ENCODE measurements at regions not wholly inside any gene's neighbourhood (a gene's known extent, or its start where the extent isn't known, plus 50 kb on each side); places are given as distances from the start of the nearest gene placed in this dataset.
"Not testable (repeated sequence)": the region's sequence is repeated elsewhere in the genome, so short reads cannot be mapped to it uniquely, and the experiment has no call there.

GRCh38 chr5:102090770-102091169 lies 205.3 kb downstream of the SLCO4C1 start:
- H3K27me3 Mint-ChIP-seq, result no peaks in the 10 kb centered on the region
- H3K4me3 Mint-ChIP-seq, result no peak overlapping the region
- no peaks in the 10 kb centered on the region for H3K9me3 Mint-ChIP-seq
- H3K36me3 Mint-ChIP-seq, result no peaks in the 10 kb centered on the region
- no peaks in the 10 kb centered on the region for H3K4me1 Mint-ChIP-seq
- H3K27ac Mint-ChIP-seq, result no peak overlapping the region
- ATAC-seq, result no peak

DNA sequence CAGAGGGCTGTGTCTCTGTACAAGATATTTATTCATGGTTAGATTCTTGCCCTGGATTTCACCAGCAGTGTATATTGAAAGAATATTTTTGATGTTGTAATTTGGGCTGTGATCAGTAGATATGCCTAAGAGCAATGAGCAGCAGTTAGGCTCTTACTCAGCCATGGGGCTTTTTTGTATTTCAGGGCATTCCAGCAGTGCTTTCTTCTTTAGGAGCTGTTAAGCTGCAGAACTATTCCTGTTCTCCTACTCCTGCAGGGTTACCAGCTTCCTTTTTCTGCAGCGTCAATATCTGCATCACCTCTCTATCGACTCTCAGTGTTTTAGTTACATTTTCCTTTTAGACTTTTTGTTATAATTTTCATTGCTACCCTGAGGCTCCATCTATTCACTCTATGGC lies 206.2 kb downstream of the SLCO4C1 start:
- no peak for ATAC-seq
- Mint-ChIP-seq H3K9me3 (no peaks in the 10 kb centered on the region), H3K27me3 (no peaks in the 10 kb centered on the region), H3K4me3 (no peak overlapping the region), H3K36me3 (no peaks in the 10 kb centered on the region), H3K27ac (no peak overlapping the region), H3K4me1 (no peaks in the 10 kb centered on the region)

- H3K27ac Mint-ChIP-seq, result no peak overlapping the region
- no peak for ATAC-seq
- H3K36me3 Mint-ChIP-seq, result no peaks in the 10 kb centered on the region
- H3K4me1 Mint-ChIP-seq, result no peaks in the 10 kb centered on the region
- H3K27me3 Mint-ChIP-seq, result no peaks in the 10 kb centered on the region
- H3K9me3 Mint-ChIP-seq, result peaks cover 3% of the 10 kb centered on the region
- H3K4me3 Mint-ChIP-seq, result no peak overlapping the region
Measured at GRCh38 chr5:102087906-102088305, 208.2 kb downstream of the SLCO4C1 start.

- ATAC-seq, result no peak
Measured at GRCh38 chr5:102080288-102080687, 215.8 kb downstream of the SLCO4C1 start.

GRCh38 chr5:102077920-102078319 lies 218.2 kb downstream of the SLCO4C1 start:
- Mint-ChIP-seq H3K4me3 (no peak overlapping the region), H3K4me1 (no peaks in the 10 kb centered on the region), H3K9me3 (peaks cover 10% of the 10 kb centered on the region), H3K36me3 (no peaks in the 10 kb centered on the region), H3K27me3 (no peaks in the 10 kb centered on the region), H3K27ac (no peak overlapping the region)
- no peak for ATAC-seq

More at GRCh38 chr5:102080288-102080687, 215.8 kb downstream of the SLCO4C1 start:
- Mint-ChIP-seq H3K27ac (no peak overlapping the region), H3K36me3 (no peaks in the 10 kb centered on the region), H3K4me3 (no peak overlapping the region), H3K27me3 (no peaks in the 10 kb centered on the region), H3K9me3 (peaks cover 14% of the 10 kb centered on the region), H3K4me1 (no peaks in the 10 kb centered on the region)

DNA sequence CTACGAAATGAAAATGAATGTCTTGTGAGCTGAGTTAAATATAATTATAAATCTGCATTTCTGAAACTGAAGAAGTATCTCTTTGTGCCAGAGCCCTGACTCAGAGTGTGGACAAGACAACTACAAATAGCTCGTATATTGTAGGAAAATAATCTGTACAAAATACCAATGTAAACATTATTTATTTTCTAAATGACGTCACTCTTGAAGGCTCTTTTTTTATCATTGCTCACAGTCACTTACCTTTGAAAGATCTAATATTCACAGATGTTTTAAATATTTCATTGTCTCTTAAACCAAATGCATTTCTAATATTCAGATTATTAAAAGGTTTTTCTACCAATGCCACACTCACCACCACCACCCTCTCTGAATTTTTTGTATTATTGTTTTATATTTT lies 226.1 kb downstream of the SLCO4C1 start:
- H3K9me3 Mint-ChIP-seq, result no peaks in the 10 kb centered on the region
- no peak overlapping the region for H3K4me3 Mint-ChIP-seq
- no peaks in the 10 kb centered on the region for H3K4me1 Mint-ChIP-seq
- no peaks in the 10 kb centered on the region for H3K36me3 Mint-ChIP-seq
- ATAC-seq, result no peak
- H3K27me3 Mint-ChIP-seq, result no peaks in the 10 kb centered on the region
- H3K27ac Mint-ChIP-seq, result no peak overlapping the region

DNA sequence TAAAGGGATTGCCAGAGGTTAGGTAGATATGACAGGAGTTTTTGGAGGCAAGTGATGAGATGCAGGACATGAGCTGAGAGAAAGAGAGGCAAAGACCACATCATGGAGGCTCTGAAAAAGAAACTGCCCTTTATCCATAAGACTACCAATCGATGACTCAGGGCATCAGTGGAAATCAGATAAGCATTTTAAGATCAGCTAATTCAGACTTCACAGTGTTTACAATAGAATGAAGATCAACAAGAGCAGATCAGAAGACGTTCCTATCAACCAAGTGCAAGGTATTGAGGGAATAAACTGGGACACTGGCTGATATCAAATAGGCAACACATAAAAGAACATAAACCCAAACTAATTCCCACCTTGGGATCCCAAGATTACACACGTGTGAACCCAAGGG lies 227.2 kb downstream of the SLCO4C1 start:
- Mint-ChIP-seq H3K4me1 (no peaks in the 10 kb centered on the region), H3K36me3 (no peaks in the 10 kb centered on the region), H3K27ac (no peak overlapping the region), H3K9me3 (no peaks in the 10 kb centered on the region), H3K4me3 (no peak overlapping the region), H3K27me3 (no peaks in the 10 kb centered on the region)
- ATAC-seq, result no peak

GRCh38 chr5:102049517-102049916 lies 246.6 kb downstream of the SLCO4C1 start:
- Mint-ChIP-seq H3K4me3 (no peak overlapping the region), H3K27me3 (no peaks in the 10 kb centered on the region), H3K36me3 (no peaks in the 10 kb centered on the region), H3K4me1 (no peaks in the 10 kb centered on the region), H3K27ac (no peak overlapping the region), H3K9me3 (no peaks in the 10 kb centered on the region)
- ATAC-seq, result no peak

DNA sequence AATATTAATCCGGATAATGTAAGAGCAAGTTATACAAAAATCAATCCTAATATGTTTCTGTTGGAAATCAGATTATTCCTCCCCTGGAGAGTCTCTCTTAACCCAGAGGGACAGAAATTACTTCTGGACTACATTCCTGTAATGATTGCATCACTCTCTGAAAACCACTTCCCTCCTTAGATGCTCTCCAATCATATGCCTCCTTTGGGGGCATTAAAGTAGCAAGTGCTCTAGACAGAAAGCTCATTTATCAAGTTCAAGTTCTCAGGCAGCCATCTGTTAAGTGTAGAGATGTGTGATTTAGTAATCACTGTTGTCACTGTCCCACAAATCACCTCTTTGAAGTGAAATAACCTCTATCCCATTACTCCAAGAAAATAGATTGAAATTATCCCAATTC lies 247.1 kb downstream of the SLCO4C1 start:
- ATAC-seq, result no peak
- Mint-ChIP-seq H3K4me3 (no peak overlapping the region), H3K27ac (no peak overlapping the region), H3K4me1 (no peaks in the 10 kb centered on the region), H3K9me3 (no peaks in the 10 kb centered on the region), H3K36me3 (no peaks in the 10 kb centered on the region), H3K27me3 (no peaks in the 10 kb centered on the region)

GRCh38 chr5:102047073-102047472 lies 249.0 kb downstream of the SLCO4C1 start:
- not testable (repeated sequence) for H3K4me1 Mint-ChIP-seq, ATAC-seq, H3K9me3 Mint-ChIP-seq, H3K36me3 Mint-ChIP-seq, H3K27me3 Mint-ChIP-seq, H3K4me3 Mint-ChIP-seq, H3K27ac Mint-ChIP-seq

DNA sequence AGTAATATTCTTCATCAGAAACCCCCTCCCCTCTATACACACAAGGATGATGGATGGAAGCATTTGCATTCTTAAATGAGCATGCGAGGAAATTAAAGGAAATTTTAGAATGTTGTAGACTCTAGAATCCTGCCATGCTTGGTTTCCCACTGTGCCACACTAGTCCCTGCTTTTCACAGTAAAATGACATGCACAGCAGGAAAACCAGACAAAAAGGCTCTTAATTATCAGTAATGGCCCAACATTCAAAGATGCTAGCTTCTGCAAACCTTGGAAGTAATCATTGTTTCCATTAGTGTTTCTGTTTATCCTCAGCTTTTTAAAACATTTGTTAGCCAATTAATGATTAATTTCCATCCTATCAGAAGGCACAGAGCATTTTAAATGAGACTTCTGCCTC lies 255.8 kb downstream of the SLCO4C1 start:
- Mint-ChIP-seq H3K4me1 (no peaks in the 10 kb centered on the region), H3K27ac (no peak overlapping the region), H3K4me3 (no peak overlapping the region), H3K27me3 (no peaks in the 10 kb centered on the region), H3K36me3 (no peaks in the 10 kb centered on the region), H3K9me3 (no peaks in the 10 kb centered on the region)
- ATAC-seq, result no peak

- Mint-ChIP-seq H3K4me3 (no peak overlapping the region), H3K9me3 (no peaks in the 10 kb centered on the region), H3K4me1 (no peaks in the 10 kb centered on the region), H3K27ac (no peak overlapping the region), H3K36me3 (no peaks in the 10 kb centered on the region), H3K27me3 (no peaks in the 10 kb centered on the region)
- ATAC-seq, result no peak
Measured at GRCh38 chr5:102036927-102037326, 259.2 kb downstream of the SLCO4C1 start.

DNA sequence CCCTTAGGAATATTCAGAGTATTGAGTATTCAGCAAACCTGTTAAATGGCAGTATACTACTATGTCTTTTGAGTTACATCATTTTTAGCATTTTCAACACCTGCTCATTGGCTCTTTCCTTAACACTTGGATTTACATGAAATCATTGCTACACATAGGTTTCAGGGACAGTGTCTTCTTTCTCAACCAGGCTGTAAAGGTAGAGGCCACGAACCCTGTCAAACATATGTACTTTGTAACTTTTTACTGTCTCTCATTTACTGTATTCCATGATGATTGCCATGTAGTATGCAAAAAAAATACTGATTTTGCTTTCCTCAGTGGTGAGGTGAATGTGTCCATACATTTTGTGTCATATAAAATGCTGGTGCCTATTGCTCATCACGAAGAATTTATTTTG lies 264.4 kb downstream of the SLCO4C1 start:
- no peak overlapping the region for H3K27ac Mint-ChIP-seq
- no peaks in the 10 kb centered on the region for H3K27me3 Mint-ChIP-seq
- H3K4me3 Mint-ChIP-seq, result no peak overlapping the region
- no peaks in the 10 kb centered on the region for H3K9me3 Mint-ChIP-seq
- H3K36me3 Mint-ChIP-seq, result no peaks in the 10 kb centered on the region
- H3K4me1 Mint-ChIP-seq, result no peaks in the 10 kb centered on the region
- no peak for ATAC-seq

- no peaks in the 10 kb centered on the region for H3K36me3 Mint-ChIP-seq
- H3K27me3 Mint-ChIP-seq, result no peaks in the 10 kb centered on the region
- no peak overlapping the region for H3K4me3 Mint-ChIP-seq
- no peak overlapping the region for H3K27ac Mint-ChIP-seq
- no peaks in the 10 kb centered on the region for H3K9me3 Mint-ChIP-seq
- ATAC-seq, result no peak
- H3K4me1 Mint-ChIP-seq, result no peaks in the 10 kb centered on the region
Measured at GRCh38 chr5:102018690-102019089, 277.4 kb downstream of the SLCO4C1 start.

- no peaks in the 10 kb centered on the region for H3K9me3 Mint-ChIP-seq
- H3K36me3 Mint-ChIP-seq, result no peaks in the 10 kb centered on the region
- no peaks in the 10 kb centered on the region for H3K27me3 Mint-ChIP-seq
- no peaks in the 10 kb centered on the region for H3K4me1 Mint-ChIP-seq
- H3K4me3 Mint-ChIP-seq, result no peak overlapping the region
- no peak for ATAC-seq
- no peak overlapping the region for H3K27ac Mint-ChIP-seq
Measured at GRCh38 chr5:102018279-102018678, 277.8 kb downstream of the SLCO4C1 start.

GRCh38 chr5:102014371-102014770 lies 281.7 kb downstream of the SLCO4C1 start:
- Mint-ChIP-seq H3K36me3 (no peaks in the 10 kb centered on the region), H3K27me3 (no peaks in the 10 kb centered on the region), H3K4me3 (no peak overlapping the region), H3K9me3 (no peaks in the 10 kb centered on the region), H3K4me1 (no peaks in the 10 kb centered on the region), H3K27ac (no peak overlapping the region)
- no peak for ATAC-seq

DNA sequence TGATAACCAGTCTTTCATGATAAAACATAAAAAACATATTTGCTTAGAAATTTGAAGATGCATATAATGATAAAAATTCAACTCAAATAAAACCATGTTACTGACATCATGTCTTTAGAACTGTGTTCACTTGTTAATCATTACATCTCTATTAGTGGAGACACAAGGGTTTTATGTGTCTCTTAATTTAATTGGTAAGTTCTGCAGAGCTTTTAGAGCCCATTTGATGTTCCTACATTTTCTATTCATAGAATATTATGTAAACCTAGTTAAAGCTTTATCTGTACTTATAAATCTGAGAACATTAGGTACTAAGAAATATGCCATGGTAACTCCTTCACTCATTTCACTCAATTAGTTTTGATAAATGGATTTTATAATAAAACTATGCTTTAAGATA lies 285.4 kb downstream of the SLCO4C1 start:
- H3K36me3 Mint-ChIP-seq, result no peaks in the 10 kb centered on the region
- no peaks in the 10 kb centered on the region for H3K27me3 Mint-ChIP-seq
- H3K27ac Mint-ChIP-seq, result no peak overlapping the region
- no peak overlapping the region for H3K4me3 Mint-ChIP-seq
- ATAC-seq, result no peak
- no peaks in the 10 kb centered on the region for H3K4me1 Mint-ChIP-seq
- H3K9me3 Mint-ChIP-seq, result no peaks in the 10 kb centered on the region
